SK-N-SH treated with all-trans-retinoic acid at 6 μM for 48 hours (cell line): ENCODE measurements at regions not wholly inside any gene's neighbourhood (a gene's known extent, or its start where the extent isn't known, plus 50 kb on each side); places are given as distances from the start of the nearest gene placed in this dataset.

Experiments used
- CSRNP3 ChIP-seq: fragments of 250-450 bp; sonication (Bioruptor Pico); IDR thresholded peaks from 2 replicates; pipeline ENCODE4 v1.5.1; 2021; ENCODE audit warnings: mild to moderate bottlenecking, moderate library complexity
- ISL1 ChIP-seq: fragments of 250-450 bp; sonication (Bioruptor Pico); IDR thresholded peaks from 2 replicates; pipeline ENCODE4 v2.1.2; 2022; ENCODE audit warnings: mild to moderate bottlenecking, moderate library complexity
- PPARA ChIP-seq: fragments of 250-450 bp; sonication (Bioruptor Pico); IDR thresholded peaks from 2 replicates; pipeline ENCODE4 v1.5.0; 2020; ENCODE audit warnings: mild to moderate bottlenecking, borderline replicate concordance
- TF ChIP-seq, protein P1 (sequence below): fragments of 250-450 bp; sonication (Bioruptor Pico); IDR thresholded peaks from 2 replicates; pipeline ENCODE4 v1.8.0; 2020; ENCODE audit warnings: mild to moderate bottlenecking, moderate library complexity, borderline replicate concordance

GRCh38 chr10:60522617-60523016 lies 132.9 kb upstream of the ANK3 start:
- TF ChIP-seq PPARA (CRISPR knock-in tag) (no peak), CSRNP3 (CRISPR knock-in tag) (no peak), ISL1 (no peak)
- TF ChIP-seq, protein P1, sequence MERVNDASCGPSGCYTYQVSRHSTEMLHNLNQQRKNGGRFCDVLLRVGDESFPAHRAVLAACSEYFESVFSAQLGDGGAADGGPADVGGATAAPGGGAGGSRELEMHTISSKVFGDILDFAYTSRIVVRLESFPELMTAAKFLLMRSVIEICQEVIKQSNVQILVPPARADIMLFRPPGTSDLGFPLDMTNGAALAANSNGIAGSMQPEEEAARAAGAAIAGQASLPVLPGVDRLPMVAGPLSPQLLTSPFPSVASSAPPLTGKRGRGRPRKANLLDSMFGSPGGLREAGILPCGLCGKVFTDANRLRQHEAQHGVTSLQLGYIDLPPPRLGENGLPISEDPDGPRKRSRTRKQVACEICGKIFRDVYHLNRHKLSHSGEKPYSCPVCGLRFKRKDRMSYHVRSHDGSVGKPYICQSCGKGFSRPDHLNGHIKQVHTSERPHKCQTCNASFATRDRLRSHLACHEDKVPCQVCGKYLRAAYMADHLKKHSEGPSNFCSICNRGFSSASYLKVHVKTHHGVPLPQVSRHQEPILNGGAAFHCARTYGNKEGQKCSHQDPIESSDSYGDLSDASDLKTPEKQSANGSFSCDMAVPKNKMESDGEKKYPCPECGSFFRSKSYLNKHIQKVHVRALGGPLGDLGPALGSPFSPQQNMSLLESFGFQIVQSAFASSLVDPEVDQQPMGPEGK, result no peak
